Hindlimb muscle (tissue), 1 donor: ENCODE measurements at regions not wholly inside any gene's neighbourhood (a gene's known extent, or its start where the extent isn't known, plus 50 kb on each side); places are given as distances from the start of the nearest gene placed in this dataset.
"Not testable (repeated sequence)": the region's sequence is repeated elsewhere in the genome, so short reads cannot be mapped to it uniquely, and the experiment has no call there.

Source experiments
- DNase-seq: peaks from one replicate; pipeline ENCODE4 v3.0.0-alpha.2; 2013

DNA sequence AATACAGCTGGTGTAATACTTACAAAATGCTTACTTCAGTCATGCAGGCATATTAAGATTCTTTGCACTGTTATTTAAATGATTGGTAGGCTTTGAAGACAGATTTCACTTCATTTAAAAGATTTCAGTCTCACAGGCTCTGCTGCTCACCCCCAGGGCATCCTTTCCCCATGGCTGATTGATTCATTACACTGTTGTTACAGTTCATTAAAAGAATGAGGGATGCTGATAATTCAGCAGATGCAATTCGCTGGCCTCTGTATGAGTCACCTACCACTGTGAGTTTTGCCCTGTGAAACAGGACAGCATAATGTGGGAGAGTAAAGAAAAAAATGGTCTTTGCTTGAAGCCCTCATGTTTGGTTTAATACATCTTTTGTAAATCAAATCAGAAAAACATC lies 246.9 kb downstream of the CYLC2 start:
- DNase-seq, result no peak

DNA sequence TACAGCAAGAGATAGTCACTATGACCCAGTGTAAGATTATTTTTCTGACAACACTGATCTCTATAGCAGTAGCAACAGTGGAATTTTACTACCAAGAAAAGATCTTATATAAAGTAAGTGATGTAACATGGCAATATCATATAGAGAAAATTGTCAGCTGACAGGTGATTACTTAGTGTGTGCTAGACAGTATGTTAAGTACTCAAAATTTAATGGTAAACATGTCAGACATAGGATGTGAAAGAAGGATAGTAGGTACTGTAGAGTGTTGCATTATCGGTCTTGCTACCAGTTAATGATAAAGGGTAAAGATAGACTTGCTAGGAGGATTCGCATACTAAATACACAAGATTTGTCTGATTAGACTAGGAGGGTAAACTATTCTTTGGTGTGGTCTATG lies 247.4 kb downstream of the CYLC2 start:
- DNase-seq, result no peak

DNA sequence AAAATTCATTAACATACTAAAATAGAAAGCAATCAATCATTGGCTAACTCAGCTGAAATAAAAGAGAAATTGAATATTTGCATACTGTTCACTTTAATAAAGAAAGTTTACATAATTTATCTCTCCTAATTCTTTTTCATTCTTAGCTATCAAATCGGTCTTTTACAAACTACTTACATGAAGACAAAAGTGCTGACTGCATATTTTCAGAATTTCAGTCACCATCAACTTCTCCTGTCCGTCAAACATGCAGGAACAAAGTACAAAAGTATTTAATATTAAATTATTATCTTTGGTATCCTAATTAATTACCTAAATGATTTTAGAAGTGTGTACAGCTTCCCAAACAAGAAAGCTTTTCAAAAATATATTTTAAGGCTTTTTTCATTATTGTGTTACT lies 248.4 kb downstream of the CYLC2 start:
- no peak for DNase-seq

DNA sequence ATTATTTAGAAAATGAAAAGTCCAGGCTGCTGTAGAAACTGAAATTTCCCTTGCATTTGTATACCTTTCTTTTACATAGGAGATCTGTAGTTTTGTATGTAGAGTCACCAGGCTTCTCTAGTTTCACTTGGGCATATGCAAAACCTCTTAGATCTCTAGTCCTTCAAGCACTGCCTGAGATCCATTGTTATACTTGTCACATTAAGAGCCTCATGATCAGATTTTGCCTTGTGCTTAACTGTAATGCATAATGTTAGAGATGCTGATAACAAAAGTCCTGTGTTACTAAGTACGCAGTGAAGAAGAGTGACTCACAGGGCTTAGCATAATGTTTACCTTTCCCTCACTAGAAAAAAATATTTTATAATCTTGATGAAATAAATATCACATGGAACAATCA lies 250.2 kb downstream of the CYLC2 start:
- DNase-seq, result no peak

DNA sequence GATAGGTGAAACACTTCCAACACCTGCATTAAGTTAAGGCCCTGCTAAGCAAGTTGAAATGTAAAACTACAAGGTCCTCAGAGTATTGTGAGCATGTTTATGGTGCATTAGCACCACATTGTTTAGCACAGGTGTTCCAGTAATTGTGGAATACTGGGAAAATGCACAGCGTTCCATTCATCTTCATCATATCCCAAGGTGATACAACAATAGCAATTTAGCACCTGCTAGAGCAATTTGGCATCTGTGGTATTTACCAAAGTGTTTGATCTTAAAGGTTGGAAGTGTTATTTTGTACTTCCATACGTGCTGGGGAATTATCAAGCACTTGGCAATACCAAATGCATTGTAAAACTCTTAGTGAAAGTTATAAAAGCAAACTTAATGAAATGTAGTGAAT lies 266.8 kb downstream of the CYLC2 start:
- DNase-seq, result no peak

DNA sequence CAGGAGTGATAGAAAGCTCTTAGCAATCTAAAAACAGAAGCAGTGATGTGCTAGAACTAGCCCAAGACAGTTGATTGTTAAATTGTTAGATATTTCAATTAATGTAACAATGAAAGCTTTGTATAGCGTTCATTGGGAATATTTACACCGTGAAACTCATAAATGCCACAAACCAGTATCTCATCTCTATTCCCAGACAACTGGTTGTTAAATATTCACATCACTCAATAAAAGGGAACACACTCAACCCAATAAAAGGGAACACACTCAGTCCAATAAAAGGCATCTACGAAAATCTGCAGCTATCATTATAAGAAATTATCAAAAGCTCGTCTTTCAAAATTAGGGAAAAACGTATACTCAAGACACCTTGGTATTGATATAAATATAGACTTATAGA lies 270.9 kb downstream of the CYLC2 start:
- no peak for DNase-seq

- DNase-seq, result no peak
Observed at GRCh38 chr9:103277240-103277639, 282.1 kb downstream of the CYLC2 start.

DNA sequence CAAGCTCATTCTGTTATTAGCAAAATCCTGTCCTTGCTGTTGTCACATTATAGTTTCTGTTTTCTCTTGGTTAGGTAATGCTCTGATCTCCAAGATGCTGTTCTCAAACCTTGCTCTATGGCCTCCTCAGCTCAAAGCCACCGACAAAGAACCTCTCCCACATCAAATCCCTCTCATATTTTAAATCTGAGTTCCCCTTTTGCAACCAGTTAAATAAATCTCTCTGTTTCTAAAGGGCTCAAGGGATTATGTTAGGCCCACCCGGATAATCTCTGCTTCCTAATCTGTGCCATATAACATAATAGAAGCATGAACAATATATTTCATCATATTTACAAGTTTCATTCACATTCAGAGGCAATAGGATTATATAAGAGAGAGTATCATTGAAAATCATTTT lies 286.0 kb downstream of the CYLC2 start:
- no peak for DNase-seq

- DNase-seq, result no peak
Observed at GRCh38 chr9:103287361-103287760, 292.2 kb downstream of the CYLC2 start.

DNA sequence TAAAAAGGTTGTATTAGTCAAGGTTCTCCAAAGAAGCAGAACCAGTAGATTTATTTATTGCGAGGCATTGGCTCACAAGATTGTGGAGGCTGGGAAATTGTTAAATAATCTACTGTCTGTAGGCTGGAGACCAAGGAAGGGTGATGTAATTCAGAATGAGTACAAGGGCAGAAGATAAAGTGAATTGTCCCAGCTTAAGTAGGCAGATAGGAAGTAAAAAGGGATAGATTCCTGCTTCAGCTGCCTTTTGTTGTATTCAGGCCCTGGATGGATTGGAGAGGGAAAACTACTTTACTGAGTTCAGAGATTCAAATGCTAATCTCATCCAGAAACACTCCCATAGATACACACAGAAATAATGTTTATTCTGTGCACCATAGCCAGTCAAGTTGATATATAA lies 301.1 kb downstream of the CYLC2 start:
- DNase-seq, result no peak

DNA sequence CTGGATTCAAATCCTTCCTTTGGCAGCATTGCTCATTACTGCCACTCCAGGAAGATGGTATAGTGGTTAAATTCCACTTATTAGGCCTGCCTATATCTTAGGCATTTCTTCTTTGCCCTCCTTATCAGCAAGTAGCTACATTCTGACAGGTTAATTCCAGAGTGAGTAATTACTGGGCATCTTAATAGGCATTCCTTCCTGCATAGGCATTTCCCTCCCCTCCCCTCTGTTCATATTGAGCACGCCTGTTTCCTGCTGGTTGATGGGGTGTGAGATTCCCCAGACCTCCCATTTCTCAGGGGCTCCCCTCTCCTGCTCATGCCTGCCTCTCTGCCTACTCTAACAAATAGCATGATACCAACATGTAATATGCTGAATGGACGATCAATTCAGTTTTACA lies 305.9 kb downstream of the CYLC2 start:
- no peak for DNase-seq

DNA sequence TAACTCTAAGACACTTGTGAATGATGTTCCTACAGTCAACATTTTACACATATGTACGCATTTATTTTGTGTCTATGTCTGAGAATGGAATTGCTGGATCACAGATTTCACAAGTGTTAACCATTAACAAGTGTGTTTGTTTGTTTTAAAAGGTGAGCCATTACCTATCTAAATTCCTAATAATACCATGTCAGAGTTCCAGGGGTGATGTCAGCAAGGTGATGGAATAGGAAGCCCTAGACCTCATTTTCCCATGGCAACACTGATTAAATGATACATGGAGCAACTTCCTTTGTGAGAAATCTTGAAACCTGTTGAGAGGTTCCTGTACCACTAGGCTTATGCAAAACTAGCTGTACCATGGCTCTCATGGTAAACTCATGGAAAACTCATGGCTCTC lies 309.7 kb downstream of the CYLC2 start:
- DNase-seq, result no peak

DNA sequence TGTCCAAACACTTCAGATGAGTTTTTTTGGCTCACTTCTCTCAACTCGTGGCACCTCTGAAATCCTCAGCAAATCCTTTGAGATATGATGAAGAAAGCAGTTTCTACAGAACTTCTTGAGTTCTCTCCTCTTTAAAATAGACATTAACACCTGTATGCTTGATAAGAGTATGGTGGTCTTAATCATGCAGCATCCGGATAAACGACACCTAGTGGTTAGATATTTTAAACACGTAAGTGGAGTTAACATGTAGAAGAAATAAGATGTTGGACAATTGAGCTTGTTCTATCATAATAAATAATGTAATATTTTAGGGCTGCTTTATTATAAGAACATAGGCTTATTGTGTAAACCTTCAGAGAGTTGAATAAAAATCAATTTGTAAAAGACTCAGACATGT lies 324.8 kb downstream of the CYLC2 start:
- DNase-seq, result no peak

- DNase-seq, result no peak
Observed at GRCh38 chr9:103323699-103324098, 328.6 kb downstream of the CYLC2 start.

DNA sequence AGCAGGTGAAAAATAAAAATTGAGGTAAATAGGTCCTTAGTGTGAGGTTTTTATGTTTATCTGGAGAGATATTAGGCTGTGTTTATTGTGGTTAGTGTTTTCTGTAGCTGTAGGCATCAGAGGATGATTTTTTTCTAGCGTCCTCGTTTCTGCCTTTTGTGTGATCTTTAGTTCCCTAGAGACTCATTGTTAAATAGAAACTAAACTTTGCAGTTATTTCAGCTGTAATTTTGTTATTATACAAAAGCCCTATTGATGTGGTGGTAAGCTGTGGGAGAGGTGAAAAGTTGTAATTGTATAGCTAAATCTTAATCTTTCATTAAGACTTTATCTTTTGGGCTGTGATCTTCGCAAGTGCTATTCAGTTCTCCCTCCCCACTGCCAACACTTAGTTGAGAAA lies 340.3 kb downstream of the CYLC2 start:
- DNase-seq, result no peak

DNA sequence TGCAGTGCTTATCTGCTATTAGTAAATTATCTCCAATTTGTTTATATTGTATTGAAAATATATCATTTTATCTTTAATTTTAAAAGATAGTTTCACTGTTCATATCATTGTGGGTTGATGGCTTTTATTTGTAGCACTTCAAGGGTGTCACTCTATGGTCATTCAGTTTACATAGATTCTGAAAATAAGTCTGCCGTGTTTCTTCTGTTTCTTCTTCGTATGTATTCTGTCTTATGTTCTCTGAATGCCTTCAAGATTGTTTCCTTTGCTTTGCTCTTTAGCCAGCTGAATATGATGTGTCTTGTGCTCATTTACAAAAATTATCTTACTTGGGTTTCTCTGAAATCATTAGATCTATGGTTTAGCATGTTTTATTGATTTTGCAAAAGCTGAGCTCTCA lies 359.9 kb downstream of the CYLC2 start:
- DNase-seq, result no peak

GRCh38 chr9:103357980-103358379 lies 362.8 kb downstream of the CYLC2 start:
- DNase-seq, result not testable (repeated sequence)

DNA sequence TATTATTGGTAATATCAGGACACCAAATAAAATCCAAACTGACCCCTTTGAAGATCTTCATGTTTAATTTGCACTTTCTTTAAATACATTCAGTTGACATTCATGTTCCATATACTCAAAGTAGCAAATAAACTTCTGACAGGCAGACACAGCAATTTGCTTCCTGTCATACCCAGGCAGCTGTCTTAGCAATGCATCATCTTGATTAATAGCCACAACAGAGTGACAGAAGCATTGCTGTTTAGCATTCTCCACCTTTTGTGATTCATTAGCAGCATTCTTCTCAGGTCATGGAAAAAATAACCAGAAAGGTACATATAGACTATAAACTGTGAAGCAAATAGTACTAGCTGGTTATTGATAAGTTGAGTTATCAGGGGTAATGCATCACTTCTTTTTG lies 366.8 kb downstream of the CYLC2 start:
- no peak for DNase-seq

GRCh38 chr9:103362986-103363385 lies 367.9 kb downstream of the CYLC2 start:
- DNase-seq, result peak; percentile 63

DNA sequence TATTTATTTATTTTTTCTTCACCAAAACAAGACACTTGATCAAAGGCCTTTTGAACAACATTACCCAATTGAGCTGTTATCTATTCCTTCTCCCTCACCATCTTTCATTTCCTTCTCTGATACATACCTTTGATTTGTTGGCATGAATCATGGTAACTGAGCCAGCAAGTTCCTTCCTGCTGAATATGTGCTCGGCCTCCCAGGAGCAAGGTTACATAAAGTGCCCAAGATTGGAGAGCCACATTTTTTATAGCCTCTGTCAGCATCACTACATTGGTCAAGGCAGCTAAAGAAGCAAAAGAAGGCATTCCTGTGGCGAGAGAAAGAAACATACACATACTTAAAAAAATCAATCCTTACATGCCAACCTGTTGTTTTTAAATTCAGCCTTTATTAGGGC lies 369.6 kb downstream of the CYLC2 start:
- DNase-seq, result no peak

DNA sequence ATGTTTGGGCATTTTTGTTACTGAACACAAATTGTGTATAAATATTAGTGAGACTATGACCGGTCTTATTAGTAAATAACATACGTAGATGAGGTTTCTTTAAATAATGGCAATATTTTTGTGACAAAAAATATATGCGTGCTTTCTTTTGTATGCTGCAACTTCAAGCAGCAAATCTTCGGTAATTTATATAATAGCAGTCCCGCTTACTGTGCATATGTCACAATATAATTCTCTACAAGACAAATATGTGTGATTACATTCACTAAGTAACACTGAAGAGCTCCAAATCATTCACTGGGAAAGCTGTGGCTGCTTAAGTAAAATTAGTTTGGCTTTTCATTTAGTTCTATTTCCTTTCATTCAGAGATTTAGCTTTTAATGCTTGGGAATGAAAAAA lies 376.0 kb downstream of the CYLC2 start:
- DNase-seq, result no peak

GRCh38 chr9:103372828-103373227 lies 377.7 kb downstream of the CYLC2 start:
- DNase-seq, result no peak

GRCh38 chr9:103377667-103378066 lies 382.5 kb downstream of the CYLC2 start:
- DNase-seq, result no peak

- DNase-seq, result no peak
Observed at GRCh38 chr9:103397868-103398600, 402.9 kb downstream of the CYLC2 start.

DNA sequence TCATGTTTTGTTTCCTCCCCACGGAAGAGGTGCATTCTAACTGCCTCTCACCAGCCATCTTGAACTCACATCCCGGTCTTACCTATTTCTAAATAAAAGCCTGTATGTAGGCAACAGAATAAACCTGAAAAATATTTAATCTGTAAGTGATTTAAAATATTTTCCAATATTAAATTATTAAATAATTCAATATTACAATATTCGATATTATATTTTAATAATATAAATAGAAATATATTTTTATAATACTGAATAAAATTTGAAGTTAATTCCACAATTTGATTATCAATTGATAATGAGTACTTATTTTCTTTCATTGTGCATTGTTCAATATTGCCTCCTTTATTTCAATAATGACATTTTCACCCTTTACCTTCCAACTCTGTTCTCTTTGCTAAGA lies 404.4 kb downstream of the CYLC2 start:
- no peak for DNase-seq
